PC-3 (cell line): ENCODE measurements at regions not wholly inside any gene's neighbourhood (a gene's known extent, or its start where the extent isn't known, plus 50 kb on each side); places are given as distances from the start of the nearest gene placed in this dataset.

ENCODE experiments used
- CTCF ChIP-seq: fragments of 300-600 bp; sonication (generic); conservative IDR thresholded peaks from 2 replicates; pipeline ENCODE4 v1.5.1; 2017; ENCODE audit warnings: antibody characterized with exemption, low read depth, mild to moderate bottlenecking, low read length
- EZH2 ChIP-seq: fragments of 300-600 bp; sonication (generic); IDR thresholded peaks from one replicate; pipeline ENCODE4 v1.6.1; 2017; ENCODE audit warnings: antibody characterized with exemption, mild to moderate bottlenecking, low read length; ENCODE audit not compliant: unreplicated experiment
- EZH2phosphoT487 ChIP-seq: fragments of 300-600 bp; sonication (generic); IDR thresholded peaks from 2 replicates; pipeline ENCODE4 v1.6.1; 2018; ENCODE audit warnings: mild to moderate bottlenecking, antibody characterized with exemption, low read length, borderline replicate concordance

- TF ChIP-seq CTCF (no peak), EZH2 (no peak), EZH2phosphoT487 (no peak)
These were observed 194.3 kb upstream of the RGS18 start for GRCh38 chr1:191963781-191964455.
